GM19463 (cell line): ENCODE measurements at regions not wholly inside any gene's neighbourhood (a gene's known extent, or its start where the extent isn't known, plus 50 kb on each side); places are given as distances from the start of the nearest gene placed in this dataset.

Experiments used
- ATAC-seq: cut with Tn5 transposase; IDR thresholded peaks from one replicate; pipeline ENCODE4 v1.9.1; 2021; ENCODE audit warnings: mild to moderate bottlenecking, moderate library complexity; ENCODE audit not compliant: unreplicated experiment

DNA sequence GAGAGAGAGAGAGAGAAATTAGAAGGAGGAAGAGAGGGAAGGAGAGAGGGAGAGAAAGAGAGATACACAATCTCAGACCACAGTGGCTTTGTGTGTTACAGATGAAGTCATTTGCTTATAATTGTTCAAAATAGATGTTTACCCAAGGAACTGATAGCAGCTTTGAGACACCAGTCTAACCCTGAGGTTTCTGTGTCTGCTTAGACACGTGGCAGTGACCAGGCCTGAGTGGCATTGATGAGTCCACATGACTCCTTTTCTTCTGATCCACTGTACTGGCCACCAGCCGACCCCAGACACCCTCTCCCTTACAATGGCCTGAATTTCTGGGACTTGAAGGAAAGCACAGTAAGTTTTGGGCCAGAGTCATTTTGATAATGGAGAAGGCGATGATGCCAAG, 104.9 kb downstream of the DUSP10 start:
- no peak for ATAC-seq

DNA sequence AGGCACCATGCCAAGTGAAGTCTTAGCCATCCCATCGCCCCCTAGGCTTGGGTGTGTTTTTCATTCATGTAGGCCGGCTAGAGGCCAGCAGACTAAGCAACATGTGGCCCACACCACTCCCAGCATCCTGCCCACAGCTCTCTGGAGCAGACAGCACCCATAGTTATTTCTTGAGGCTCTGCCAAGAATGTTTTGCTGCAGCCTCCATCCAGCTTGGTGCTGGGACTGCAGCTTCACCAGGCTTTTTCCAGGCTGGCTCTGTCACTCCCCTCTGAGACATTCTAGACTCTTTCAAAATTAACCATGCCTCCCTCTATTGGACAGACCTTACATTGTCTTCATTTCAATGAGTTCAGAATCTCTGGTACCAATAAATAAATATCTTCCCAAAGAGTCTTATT, 104.2 kb downstream of the DUSP10 start:
- ATAC-seq = no peak

DNA sequence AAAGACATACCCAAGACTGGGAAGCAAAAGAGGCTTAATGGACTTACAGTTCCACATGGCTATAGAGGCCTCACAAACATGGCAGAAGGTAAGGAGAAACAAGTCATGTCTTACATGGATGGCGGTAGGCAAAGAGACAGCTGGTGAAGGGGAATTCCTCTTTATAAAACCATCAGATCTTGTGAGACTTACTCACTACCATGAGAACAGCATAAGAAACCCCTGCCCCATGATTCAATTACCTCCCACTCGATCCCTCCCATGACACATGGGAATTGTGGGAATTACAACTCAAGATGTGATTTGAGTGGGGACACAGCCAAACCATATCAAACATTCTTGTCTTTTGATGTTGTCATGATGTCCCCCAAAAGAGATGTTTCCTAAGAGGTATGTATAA, 103.3 kb downstream of the DUSP10 start:
- no peak for ATAC-seq

DNA sequence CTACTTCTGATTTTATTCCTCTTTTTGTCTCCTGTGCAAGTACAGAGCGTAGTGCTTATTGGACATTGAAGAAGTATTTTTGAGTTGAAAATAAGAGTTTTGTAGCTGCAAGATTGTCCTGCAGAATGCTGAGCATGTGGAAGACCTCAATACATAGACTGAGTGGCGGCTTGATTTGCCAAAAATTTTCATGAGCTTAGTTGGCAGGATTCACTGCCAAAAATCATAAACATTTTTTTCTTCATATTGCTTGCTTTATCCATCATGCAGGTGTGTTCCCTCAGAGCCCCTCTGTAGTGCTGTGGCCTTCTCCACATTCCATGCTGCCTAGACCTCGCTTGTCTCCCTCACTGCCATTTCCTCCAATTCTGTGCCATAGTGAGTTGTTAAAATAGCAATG, 100.1 kb downstream of the DUSP10 start:
- no peak for ATAC-seq

DNA sequence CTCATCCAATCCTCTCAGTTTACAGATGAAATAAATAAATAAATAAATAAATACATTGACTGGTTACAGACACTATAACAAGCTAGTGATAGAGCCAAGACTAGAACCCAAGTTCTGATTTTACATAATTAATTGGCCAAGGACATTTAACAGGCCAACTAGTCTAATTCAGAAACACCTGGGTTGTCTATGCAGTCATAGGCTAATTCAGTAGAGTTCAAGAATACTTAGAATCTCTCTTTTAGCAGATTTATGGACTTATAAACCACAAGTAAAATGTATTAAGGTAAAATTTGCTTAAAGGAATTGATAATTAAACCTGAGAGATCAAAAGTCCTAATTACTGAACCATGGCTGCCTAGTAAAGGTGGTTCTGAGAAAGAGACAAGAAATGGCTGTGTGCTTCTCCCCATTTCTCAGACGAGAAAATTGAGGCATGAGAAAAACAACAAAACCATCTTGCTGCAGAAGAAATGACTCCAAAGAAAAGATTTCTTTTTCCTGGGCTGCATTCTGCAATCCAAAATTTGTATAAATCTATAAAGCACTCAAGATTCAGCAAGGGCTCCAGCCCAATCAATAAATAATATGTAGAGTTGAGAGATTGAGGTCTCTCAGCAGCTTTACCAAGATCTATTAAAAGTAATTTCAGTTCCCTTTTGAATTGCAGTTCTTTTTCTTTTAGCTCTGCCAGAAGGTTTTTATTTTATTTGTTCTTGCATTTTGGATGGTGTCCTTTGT, 98.3 kb downstream of the DUSP10 start:
- peak; percentile 56 for ATAC-seq

DNA sequence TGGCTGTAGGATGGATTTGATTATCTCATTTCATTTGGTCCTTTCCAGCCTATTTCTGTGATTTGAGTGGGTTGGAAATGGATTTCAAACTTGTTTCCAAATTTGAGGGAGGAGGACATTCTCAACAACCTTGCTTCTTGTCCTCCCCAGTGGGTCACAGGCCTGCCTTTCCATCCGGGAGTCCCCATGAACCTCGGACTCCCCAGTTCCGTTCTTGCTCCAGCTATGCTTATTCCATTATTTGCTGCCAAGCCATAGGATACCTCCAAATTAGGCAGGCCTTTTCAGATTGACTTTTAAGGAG, 97.8 kb downstream of the DUSP10 start:
- peak; percentile 23 for ATAC-seq

DNA sequence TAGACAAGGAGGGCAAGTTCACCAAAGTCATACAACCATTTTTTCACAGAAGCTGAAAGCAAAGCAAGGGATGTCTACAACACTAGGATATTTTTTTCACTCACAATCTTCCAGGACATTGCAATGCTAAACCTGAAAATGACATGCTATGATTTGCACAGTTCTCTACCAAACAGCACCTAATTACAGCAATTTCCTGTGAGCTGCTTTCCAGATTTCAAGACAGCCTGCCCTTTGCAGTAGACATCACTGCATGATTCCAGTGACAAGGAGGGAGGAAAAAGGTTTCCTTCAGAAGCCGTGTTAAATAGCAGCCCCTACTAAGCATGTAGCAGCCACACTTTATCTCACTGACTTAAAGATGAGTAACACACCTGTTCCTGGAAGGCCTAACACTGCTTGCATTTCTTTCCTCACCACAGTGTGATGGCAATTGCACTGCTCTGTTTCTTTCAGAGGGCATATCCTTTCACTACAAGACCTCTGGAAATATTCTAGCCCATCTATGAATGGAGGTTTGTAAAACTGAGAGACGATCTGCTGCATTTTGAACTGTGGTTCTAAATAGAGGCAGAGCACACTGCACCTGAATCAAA, 97.1 kb downstream of the DUSP10 start:
- no peak for ATAC-seq

DNA sequence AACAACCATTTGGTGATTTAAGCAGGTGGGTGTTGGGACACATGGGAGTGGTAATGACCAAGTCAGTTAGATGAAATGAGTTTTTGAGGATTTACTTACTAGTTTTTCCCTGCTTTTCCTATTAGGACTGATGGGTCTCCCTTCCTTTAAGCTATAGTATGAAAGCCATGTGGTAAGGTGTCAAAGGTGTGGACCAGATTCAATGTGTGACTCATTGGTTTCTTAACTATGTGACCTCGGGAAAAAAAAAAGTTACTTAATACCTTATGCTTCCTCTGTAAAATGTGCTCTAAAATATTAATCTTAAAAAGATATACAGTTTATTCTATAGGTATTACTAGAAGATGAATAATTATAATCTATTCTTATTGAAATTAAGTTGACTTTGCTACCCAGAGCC, 93.7 kb downstream of the DUSP10 start:
- no peak for ATAC-seq
